ENCODE measurements at regions not wholly inside any gene's neighbourhood (a gene's known extent, or its start where the extent isn't known, plus 50 kb on each side); places are given as distances from the start of the nearest gene placed in this dataset.

DNA sequence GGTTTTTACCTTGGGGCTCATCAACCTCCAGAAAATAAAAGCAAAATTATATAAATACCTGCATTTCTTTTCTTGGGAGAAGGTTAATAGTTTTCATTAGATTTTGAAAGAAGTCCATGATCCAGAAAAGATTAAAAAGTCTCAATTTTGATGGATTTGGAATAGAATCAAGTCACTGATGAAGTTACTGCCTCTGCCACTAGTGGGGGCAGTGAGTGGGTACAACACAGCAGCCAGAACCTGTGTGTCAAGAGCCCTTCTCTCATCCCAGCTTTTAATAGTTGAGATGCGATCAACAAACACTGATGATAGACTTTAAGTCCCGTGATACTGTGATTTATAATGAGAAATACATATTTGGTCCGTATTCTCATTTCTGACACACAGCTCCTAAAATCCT, 686.7 kb downstream of the DIAPH3 start:
- H3F3A ChIP-seq (replicated peaks; ENCODE audit: insufficient read depth): peaks cover under 1% of the 10 kb centered on the region
- peak overlapping the region in 1 of 2 experiments; percentile 68; a peak in 2 of 4 replicates for H3K27ac ChIP-seq (ENCODE audit: low read depth in 2 of 2, low read length in 1 of 2)
- H3K79me2 ChIP-seq (ENCODE audit: insufficient read depth): no peaks in the 10 kb centered on the region
- H3K4me2 ChIP-seq: no peak overlapping the region
- no peak for TF ChIP-seq YY1 (IDR thresholded peaks at IDR 0.05; ENCODE audit: low read depth)
- TF ChIP-seq SMC3 (IDR thresholded peaks at IDR 0.05; ENCODE audit: low read depth, low read length): no peak
- TF ChIP-seq, protein P1, sequence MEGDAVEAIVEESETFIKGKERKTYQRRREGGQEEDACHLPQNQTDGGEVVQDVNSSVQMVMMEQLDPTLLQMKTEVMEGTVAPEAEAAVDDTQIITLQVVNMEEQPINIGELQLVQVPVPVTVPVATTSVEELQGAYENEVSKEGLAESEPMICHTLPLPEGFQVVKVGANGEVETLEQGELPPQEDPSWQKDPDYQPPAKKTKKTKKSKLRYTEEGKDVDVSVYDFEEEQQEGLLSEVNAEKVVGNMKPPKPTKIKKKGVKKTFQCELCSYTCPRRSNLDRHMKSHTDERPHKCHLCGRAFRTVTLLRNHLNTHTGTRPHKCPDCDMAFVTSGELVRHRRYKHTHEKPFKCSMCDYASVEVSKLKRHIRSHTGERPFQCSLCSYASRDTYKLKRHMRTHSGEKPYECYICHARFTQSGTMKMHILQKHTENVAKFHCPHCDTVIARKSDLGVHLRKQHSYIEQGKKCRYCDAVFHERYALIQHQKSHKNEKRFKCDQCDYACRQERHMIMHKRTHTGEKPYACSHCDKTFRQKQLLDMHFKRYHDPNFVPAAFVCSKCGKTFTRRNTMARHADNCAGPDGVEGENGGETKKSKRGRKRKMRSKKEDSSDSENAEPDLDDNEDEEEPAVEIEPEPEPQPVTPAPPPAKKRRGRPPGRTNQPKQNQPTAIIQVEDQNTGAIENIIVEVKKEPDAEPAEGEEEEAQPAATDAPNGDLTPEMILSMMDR (IDR thresholded peaks at IDR 0.05): peak; percentile 47; the same call in 1 of the 2 replicates
- 0 out of 2 replicates have a peak, but pooled peaks have one; percentile 15 for TF ChIP-seq RAD21 (IDR thresholded peaks at IDR 0.05; ENCODE audit: low read length)
- no peaks in the 10 kb centered on the region for H3K9me3 ChIP-seq
- no peaks in the 10 kb centered on the region for H4K20me1 ChIP-seq (ENCODE audit: insufficient read depth)
- no peaks in the 10 kb centered on the region for H3K36me3 ChIP-seq (replicated peaks in 1 of 2; ENCODE audit: control insufficient read depth in 1 of 2, insufficient read depth in 2 of 2, low read length in 1 of 2)
- ChIA-PET POLR2A (no interaction called here), CTCF (interaction anchor here (0.5 to 0.9 kb wide), 5 partner anchors 13 to 200 kb away, joined by 3 to 4 read pairs (median 3); no protein-coding TSS in a partner anchor)
- H3K4me3 ChIP-seq (ENCODE audit: low read depth in 2 of 2, low read length in 1 of 2): no peak overlapping the region
- no peak for DNase-seq
- H3K27me3 ChIP-seq (ENCODE audit: insufficient read depth): no peaks in the 10 kb centered on the region
- H2AFZ ChIP-seq (ENCODE audit: low read depth): no peak overlapping the region
- peaks cover 13 to 51% of the 10 kb centered on the region in 2 experiments for H3K4me1 ChIP-seq (ENCODE audit: control insufficient read depth in 1 of 2, insufficient read depth in 2 of 2, low read depth in 1 of 2, low read length in 1 of 2)
- no peaks in the 10 kb centered on the region for H3K9me2 ChIP-seq
- H3K9ac ChIP-seq: no peak overlapping the region
- 89% methylated on average over 3 of the region's 3 CpGs for WGBS (ENCODE audit: low lambda C conversion rate)

- H3K4me2 ChIP-seq: no peak overlapping the region
- H3F3A ChIP-seq (replicated peaks; ENCODE audit: insufficient read depth): peaks cover 3% of the 10 kb centered on the region
- no peak overlapping the region for H3K9ac ChIP-seq
- no peak overlapping the region for H2AFZ ChIP-seq (ENCODE audit: low read depth)
- no peak overlapping the region; a peak in 1 of 4 replicates for H3K27ac ChIP-seq (ENCODE audit: low read depth in 2 of 2, low read length in 1 of 2)
- no peak for DNase-seq
- ChIA-PET POLR2A (no interaction called here), CTCF (interaction anchor here (0.8 kb wide), 1 partner anchor 428 kb away, joined by 3 read pairs; no protein-coding TSS in a partner anchor)
- no peaks in the 10 kb centered on the region for H4K20me1 ChIP-seq (ENCODE audit: insufficient read depth)
- TF ChIP-seq TEAD4 (IDR thresholded peaks at IDR 0.05; ENCODE audit: borderline replicate concordance, insufficient read depth) (no peak), RFX5 (IDR thresholded peaks at IDR 0.05; ENCODE audit: low read length) (no peak), TAF1 (IDR thresholded peaks at IDR 0.05; ENCODE audit: borderline replicate concordance, low read depth, low read length) (no peak), EZH2phosphoT487 (IDR thresholded peaks at IDR 0.05; ENCODE audit: borderline replicate concordance, low read depth) (no peak), SIN3A (IDR thresholded peaks at IDR 0.05; ENCODE audit: borderline replicate concordance, low read depth, low read length) (no peak), POLR2AphosphoS5 (IDR thresholded peaks at IDR 0.05; ENCODE audit: low read depth, low read length) (no peak), MXI1 (IDR thresholded peaks at IDR 0.05; ENCODE audit: low read depth, low read length) (no peak), FOXM1 (IDR thresholded peaks at IDR 0.05; ENCODE audit: low read depth) (no peak), RAD21 (IDR thresholded peaks at IDR 0.05; ENCODE audit: low read length) (no peak), USF1 (IDR thresholded peaks at IDR 0.05; ENCODE audit: borderline replicate concordance, low read depth) (no peak)
- TF ChIP-seq, protein P2, sequence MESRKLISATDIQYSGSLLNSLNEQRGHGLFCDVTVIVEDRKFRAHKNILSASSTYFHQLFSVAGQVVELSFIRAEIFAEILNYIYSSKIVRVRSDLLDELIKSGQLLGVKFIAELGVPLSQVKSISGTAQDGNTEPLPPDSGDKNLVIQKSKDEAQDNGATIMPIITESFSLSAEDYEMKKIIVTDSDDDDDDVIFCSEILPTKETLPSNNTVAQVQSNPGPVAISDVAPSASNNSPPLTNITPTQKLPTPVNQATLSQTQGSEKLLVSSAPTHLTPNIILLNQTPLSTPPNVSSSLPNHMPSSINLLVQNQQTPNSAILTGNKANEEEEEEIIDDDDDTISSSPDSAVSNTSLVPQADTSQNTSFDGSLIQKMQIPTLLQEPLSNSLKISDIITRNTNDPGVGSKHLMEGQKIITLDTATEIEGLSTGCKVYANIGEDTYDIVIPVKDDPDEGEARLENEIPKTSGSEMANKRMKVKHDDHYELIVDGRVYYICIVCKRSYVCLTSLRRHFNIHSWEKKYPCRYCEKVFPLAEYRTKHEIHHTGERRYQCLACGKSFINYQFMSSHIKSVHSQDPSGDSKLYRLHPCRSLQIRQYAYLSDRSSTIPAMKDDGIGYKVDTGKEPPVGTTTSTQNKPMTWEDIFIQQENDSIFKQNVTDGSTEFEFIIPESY (IDR thresholded peaks at IDR 0.05; ENCODE audit: borderline replicate concordance, low read depth): no peak
- TF ChIP-seq, protein P3, sequence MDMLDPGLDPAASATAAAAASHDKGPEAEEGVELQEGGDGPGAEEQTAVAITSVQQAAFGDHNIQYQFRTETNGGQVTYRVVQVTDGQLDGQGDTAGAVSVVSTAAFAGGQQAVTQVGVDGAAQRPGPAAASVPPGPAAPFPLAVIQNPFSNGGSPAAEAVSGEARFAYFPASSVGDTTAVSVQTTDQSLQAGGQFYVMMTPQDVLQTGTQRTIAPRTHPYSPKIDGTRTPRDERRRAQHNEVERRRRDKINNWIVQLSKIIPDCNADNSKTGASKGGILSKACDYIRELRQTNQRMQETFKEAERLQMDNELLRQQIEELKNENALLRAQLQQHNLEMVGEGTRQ (IDR thresholded peaks at IDR 0.05; ENCODE audit: borderline replicate concordance, low read depth, low read length): no peak
- no peaks in the 10 kb centered on the region for H3K9me3 ChIP-seq
- peaks cover 20 to 55% of the 10 kb centered on the region in 2 experiments for H3K4me1 ChIP-seq (ENCODE audit: control insufficient read depth in 1 of 2, insufficient read depth in 2 of 2, low read depth in 1 of 2, low read length in 1 of 2)
- no peaks in the 10 kb centered on the region for H3K9me2 ChIP-seq
- no peaks in the 10 kb centered on the region for H3K36me3 ChIP-seq (replicated peaks in 1 of 2; ENCODE audit: control insufficient read depth in 1 of 2, insufficient read depth in 2 of 2, low read length in 1 of 2)
- no peaks in the 10 kb centered on the region for H3K27me3 ChIP-seq (ENCODE audit: insufficient read depth)
- no peaks in the 10 kb centered on the region for H3K79me2 ChIP-seq (ENCODE audit: insufficient read depth)
- WGBS (ENCODE audit: low lambda C conversion rate): 93% methylated on average over 7 of the region's 7 CpGs
- no peak overlapping the region for H3K4me3 ChIP-seq (ENCODE audit: low read depth in 2 of 2, low read length in 1 of 2)
These were observed 684.8 kb downstream of the DIAPH3 start for GRCh38 chr13:59478908-59479307.
